Lower lobe of right lung (tissue), 2 donors: ENCODE measurements at regions not wholly inside any gene's neighbourhood (a gene's known extent, or its start where the extent isn't known, plus 50 kb on each side); places are given as distances from the start of the nearest gene placed in this dataset.
"Not testable (repeated sequence)": the region's sequence is repeated elsewhere in the genome, so short reads cannot be mapped to it uniquely, and the experiment has no call there.

ENCODE experiments used
- ATAC-seq, 2 donors: fragments of 200-7000 bp; cut with Tn5 transposase; one replicate each; pipeline ENCODE4 v1.9.1; 2020 to 2022; ENCODE audit warnings: mild to moderate bottlenecking in 2 of 2, moderate library complexity in 2 of 2
- DNase-seq: peaks from one replicate; pipeline ENCODE4 v3.0.0-alpha.2; 2020
- H3K27ac ChIP-seq: fragments of 200-600 bp; one replicate; pipeline ENCODE4 v1.8.0; 2022
- H3K27me3 ChIP-seq: fragments of 200-600 bp; one replicate; pipeline ENCODE4 v1.8.0; 2022; ENCODE audit warnings: low read depth
- H3K36me3 ChIP-seq: fragments of 200-600 bp; one replicate; pipeline ENCODE4 v1.8.0; 2022; ENCODE audit warnings: mild to moderate bottlenecking
- H3K4me1 ChIP-seq: fragments of 200-600 bp; one replicate; pipeline ENCODE4 v1.8.0; 2022
- H3K4me3 ChIP-seq: fragments of 200-600 bp; one replicate; pipeline ENCODE4 v1.8.0; 2022; ENCODE audit warnings: mild to moderate bottlenecking
- H3K9me3 ChIP-seq: fragments of 200-600 bp; one replicate; pipeline ENCODE4 v1.8.0; 2022
- intact Hi-C: fragments of 100-400 bp; cut with DNase I; formaldehyde crosslinking; loops from one replicate; pipeline ENCODE4 v1.11.0; 2022
- TF ChIP-seq, protein P1 (sequence below): fragments of 200-600 bp; IDR thresholded peaks from one replicate; pipeline ENCODE4 v1.8.0; 2022; ENCODE audit warnings: antibody characterized with exemption, mild to moderate bottlenecking
- donor health status: DM: no; HTN: yes; CAD: no; lungs with severe emphysema.

DNA sequence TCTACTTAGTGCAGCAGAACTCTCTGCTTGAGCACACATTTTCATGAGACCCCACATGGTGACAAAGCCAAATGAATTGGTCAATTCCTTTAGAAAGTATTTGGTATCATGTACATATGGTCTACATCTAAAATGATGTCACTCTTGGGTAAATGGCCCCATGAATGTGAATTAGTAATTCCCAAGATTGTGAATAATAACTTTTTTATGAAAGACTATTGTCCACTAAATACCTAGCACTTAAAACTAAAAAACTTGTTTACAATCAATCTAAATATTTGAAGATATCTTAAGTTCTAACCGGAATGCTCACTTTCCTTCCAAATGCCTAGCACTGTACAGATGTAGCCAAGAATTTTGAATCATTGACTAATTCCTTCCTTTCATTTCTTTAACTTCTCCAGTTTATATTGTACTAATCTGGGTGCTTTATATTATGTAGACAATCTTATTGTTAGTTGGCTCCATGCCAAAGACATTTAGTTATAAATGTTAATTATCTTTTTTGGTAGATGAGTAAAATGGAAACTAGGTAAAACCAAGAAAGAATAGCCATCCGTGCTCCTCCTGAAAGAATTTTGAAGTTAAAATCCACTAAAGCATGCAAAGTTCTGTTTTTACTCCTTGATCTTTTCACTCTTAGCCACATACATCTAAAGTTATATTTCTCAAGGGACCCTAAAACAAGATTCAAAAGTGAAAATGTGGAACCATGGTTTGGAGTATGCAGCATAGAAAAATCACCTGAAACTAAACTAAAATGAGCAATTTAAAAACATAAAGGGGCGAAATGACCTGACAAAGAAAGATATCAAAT lies 145.0 kb upstream of the ARHGAP20 start:
- Histone ChIP-seq H3K4me3 (no peak overlapping the region), H3K27me3 (no peaks in the 10 kb centered on the region), H3K27ac (no peak overlapping the region), H3K36me3 (no peaks in the 10 kb centered on the region), H3K4me1 (peaks cover 5% of the 10 kb centered on the region), H3K9me3 (no peaks in the 10 kb centered on the region)
- no peak for ATAC-seq
- DNase-seq = no peak
- intact Hi-C loops = no loop called here
- TF ChIP-seq, protein P1, sequence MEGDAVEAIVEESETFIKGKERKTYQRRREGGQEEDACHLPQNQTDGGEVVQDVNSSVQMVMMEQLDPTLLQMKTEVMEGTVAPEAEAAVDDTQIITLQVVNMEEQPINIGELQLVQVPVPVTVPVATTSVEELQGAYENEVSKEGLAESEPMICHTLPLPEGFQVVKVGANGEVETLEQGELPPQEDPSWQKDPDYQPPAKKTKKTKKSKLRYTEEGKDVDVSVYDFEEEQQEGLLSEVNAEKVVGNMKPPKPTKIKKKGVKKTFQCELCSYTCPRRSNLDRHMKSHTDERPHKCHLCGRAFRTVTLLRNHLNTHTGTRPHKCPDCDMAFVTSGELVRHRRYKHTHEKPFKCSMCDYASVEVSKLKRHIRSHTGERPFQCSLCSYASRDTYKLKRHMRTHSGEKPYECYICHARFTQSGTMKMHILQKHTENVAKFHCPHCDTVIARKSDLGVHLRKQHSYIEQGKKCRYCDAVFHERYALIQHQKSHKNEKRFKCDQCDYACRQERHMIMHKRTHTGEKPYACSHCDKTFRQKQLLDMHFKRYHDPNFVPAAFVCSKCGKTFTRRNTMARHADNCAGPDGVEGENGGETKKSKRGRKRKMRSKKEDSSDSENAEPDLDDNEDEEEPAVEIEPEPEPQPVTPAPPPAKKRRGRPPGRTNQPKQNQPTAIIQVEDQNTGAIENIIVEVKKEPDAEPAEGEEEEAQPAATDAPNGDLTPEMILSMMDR = no peak

DNA sequence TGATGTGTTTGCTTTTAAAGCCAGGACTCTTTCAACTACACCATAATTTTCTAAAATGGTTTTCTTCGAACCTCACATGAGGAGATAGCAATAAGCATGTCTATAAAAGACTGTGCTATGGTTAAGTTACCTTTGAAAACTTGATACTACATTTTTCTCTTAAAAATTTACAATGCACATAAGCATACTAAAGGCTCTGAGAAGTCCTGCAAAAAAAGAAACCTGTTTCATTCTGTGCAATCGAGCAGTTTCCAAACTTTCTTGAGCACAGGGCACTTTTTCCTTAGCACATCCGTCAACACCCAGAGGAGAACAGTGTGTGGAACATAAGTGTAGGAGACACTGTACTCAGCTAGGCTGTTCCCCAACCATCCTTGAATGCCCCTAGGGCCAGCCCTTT lies 144.1 kb upstream of the ARHGAP20 start:
- H3K27me3 ChIP-seq = no peaks in the 10 kb centered on the region
- ATAC-seq (no peak), DNase-seq (no peak)
- TF ChIP-seq, protein P1 = no peak
- intact Hi-C loops = no loop called here
- H3K36me3 ChIP-seq = no peaks in the 10 kb centered on the region
- no peaks in the 10 kb centered on the region for H3K9me3 ChIP-seq
- peaks cover 5% of the 10 kb centered on the region for H3K4me1 ChIP-seq
- no peak overlapping the region for H3K27ac ChIP-seq
- H3K4me3 ChIP-seq = no peak overlapping the region

DNA sequence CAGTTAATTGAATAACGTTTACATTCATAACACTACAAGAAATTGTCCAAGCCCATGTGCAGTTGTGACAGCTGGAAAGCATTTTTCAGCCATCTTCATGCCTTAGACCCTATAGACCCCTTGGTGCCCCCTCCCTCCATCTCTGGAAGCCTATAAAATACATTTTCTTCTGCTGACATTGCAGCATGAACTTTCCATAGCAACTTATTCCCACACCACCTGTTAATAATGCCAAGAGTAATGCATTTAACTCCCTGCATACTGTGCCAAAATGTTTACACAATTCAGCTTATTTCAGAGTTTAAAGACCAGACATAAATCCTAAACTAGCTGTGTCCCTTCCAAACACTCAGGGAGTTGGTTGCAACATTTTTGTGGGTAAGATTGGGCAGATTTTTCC lies 143.0 kb upstream of the ARHGAP20 start:
- Histone ChIP-seq H3K4me3 (no peak overlapping the region), H3K36me3 (no peaks in the 10 kb centered on the region), H3K27ac (no peak overlapping the region), H3K4me1 (peaks cover 5% of the 10 kb centered on the region), H3K27me3 (no peaks in the 10 kb centered on the region), H3K9me3 (no peaks in the 10 kb centered on the region)
- TF ChIP-seq, protein P1 = no peak
- ATAC-seq (no peak), DNase-seq (no peak)
- intact Hi-C loops = no loop called here

DNA sequence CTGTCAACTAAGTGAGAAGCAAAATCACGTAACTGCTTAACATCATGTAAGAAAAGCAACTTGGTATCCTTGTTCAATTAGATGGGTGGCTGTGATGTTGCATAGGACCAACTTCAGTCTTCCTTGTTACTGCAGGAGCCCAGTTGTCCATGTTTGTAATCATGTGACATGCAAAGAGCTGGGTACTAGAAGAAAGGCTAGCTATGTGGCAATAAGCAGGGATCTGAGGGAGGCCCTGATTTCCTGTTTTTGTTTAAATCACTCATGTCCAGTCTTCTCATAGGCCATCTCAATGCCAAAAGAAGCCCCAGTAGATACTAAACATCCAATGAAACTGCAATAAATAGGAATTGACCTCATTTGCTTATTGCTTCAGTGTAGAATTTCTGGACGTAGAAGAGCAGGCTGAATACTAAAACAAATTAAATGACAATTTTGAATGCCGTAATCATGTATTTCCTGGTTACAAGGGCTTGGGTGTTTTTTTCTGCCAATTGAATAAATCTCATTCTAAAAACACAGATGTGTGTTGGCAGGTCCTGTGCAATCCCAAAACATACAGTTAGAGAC lies 140.8 kb upstream of the ARHGAP20 start:
- DNase-seq (no peak), ATAC-seq (no peak)
- Histone ChIP-seq H3K4me3 (no peak overlapping the region), H3K27me3 (no peaks in the 10 kb centered on the region), H3K27ac (no peak overlapping the region), H3K4me1 (peaks cover 5% of the 10 kb centered on the region), H3K9me3 (no peaks in the 10 kb centered on the region), H3K36me3 (no peaks in the 10 kb centered on the region)
- TF ChIP-seq, protein P1 = no peak
- intact Hi-C loops = no loop called here

DNA sequence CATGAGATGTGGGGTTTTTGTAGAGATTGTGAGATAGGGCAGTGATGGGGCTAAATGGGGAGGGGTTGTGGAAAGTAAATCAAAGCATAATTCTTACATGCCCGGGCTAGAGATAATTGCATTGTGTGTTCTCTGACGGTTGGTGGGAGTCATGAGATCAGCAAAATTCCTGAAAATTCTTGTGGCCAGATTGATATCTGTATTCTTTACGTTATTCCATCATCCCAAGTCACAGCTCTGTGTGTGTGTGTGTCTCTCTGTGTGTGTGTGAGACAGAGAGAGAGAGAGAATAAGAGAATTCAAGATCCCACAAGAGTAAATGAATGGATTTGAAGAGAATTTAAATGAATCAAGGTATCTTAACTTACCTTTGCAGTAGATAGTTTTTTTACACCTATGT lies 138.6 kb upstream of the ARHGAP20 start:
- H3K27ac ChIP-seq = no peak overlapping the region
- no peak for DNase-seq
- no peaks in the 10 kb centered on the region for H3K9me3 ChIP-seq
- peaks cover 5% of the 10 kb centered on the region for H3K4me1 ChIP-seq
- intact Hi-C loops = no loop called here
- ATAC-seq = no peak
- TF ChIP-seq, protein P1 = no peak
- H3K4me3 ChIP-seq = no peak overlapping the region
- no peaks in the 10 kb centered on the region for H3K27me3 ChIP-seq
- H3K36me3 ChIP-seq = no peaks in the 10 kb centered on the region

DNA sequence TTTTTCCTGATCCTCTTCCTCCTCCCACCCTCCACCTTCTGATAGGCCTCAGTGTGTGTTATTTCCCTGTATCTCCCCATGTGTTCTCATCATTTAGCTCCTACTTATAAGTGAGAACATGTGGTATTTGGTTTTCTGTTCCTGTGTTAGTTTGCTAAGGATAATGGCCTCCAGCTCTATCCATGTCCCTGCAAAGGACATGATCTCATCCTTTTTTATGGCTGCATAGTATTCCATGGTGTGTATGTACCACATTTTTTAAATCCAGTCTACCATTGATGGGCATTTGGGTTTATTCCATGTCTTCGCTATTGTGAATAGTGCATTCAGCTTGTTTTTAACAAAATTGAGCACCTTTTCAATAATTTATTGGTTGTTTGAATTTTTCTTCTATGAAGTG lies 130.8 kb upstream of the ARHGAP20 start:
- ATAC-seq, H3K4me1 ChIP-seq, intact Hi-C loops, H3K27me3 ChIP-seq, H3K27ac ChIP-seq, DNase-seq, H3K9me3 ChIP-seq, H3K36me3 ChIP-seq, H3K4me3 ChIP-seq: not testable (repeated sequence)
